ENCODE measurements at regions not wholly inside any gene's neighbourhood (a gene's known extent, or its start where the extent isn't known, plus 50 kb on each side); places are given as distances from the start of the nearest gene placed in this dataset.
A peak's percentile ranks its signal among the peaks of the same experiment; 100 is the strongest.

DNA sequence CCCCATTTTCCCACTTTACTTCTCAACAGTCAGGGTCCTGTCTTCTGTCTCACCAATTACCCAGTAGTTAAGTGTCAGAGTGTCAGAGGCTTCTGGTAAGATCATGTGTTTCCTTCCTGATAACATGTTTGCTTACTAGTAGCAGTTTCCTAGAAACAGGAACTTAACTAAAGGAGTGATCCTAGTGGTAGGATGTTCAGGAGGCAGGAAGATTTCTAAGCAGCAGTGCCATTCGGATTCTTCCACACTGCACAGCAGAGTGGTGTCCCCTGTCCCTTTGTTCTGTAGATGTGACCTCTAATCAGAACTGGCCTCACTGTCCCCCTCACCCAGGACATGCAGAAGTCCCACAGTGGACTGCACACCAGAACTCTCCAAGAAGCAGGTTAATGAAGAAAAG, 221.8 kb upstream of the OSR1 start:
- 29% methylated on average over 1 of the region's 1 CpG for WGBS (ENCODE audit: insufficient coverage, low coverage, low lambda C conversion rate, missing lambda C conversion rate)
- H3K36me3 ChIP-seq, result no peaks in the 10 kb centered on the region
- H3K27ac ChIP-seq, result no peak overlapping the region
- no peak for TF ChIP-seq POLR2A (IDR thresholded peaks at IDR 0.05)
- TF ChIP-seq, protein P1, sequence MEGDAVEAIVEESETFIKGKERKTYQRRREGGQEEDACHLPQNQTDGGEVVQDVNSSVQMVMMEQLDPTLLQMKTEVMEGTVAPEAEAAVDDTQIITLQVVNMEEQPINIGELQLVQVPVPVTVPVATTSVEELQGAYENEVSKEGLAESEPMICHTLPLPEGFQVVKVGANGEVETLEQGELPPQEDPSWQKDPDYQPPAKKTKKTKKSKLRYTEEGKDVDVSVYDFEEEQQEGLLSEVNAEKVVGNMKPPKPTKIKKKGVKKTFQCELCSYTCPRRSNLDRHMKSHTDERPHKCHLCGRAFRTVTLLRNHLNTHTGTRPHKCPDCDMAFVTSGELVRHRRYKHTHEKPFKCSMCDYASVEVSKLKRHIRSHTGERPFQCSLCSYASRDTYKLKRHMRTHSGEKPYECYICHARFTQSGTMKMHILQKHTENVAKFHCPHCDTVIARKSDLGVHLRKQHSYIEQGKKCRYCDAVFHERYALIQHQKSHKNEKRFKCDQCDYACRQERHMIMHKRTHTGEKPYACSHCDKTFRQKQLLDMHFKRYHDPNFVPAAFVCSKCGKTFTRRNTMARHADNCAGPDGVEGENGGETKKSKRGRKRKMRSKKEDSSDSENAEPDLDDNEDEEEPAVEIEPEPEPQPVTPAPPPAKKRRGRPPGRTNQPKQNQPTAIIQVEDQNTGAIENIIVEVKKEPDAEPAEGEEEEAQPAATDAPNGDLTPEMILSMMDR (IDR thresholded peaks at IDR 0.05), result no peak
- intact Hi-C loops (cut with DNase I), result no loop called here
- DNase-seq, result no peak
- ATAC-seq, result peak in 2 of 4 donors; percentile 23 to 37
- no peak overlapping the region for H3K4me3 ChIP-seq
- H3K27me3 ChIP-seq, result no peaks in the 10 kb centered on the region
- H3K9me3 ChIP-seq, result no peaks in the 10 kb centered on the region
- H3K4me1 ChIP-seq, result no peaks in the 10 kb centered on the region

DNA sequence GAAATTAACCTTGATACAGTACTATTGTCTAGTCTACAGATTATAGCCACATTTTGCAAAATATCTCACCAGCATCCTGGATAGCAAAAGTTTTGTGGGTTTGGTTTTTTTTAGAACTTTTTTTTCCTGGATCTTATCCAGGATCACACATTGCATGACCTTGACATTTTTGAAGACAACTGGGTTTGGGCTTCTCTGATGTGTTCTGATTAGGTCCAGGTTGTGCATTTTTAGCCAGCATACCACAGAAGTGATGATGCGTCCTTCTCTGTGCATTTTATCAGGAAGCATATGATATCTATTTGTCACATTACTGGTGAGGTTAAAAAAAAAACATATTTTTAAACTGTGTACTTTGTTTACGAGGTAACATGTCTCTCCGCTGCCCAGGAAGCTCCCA, 221.0 kb upstream of the OSR1 start:
- no peaks in the 10 kb centered on the region for H3K36me3 ChIP-seq
- no peak overlapping the region for H3K27ac ChIP-seq
- ATAC-seq, result no peak
- intact Hi-C loops (cut with DNase I), result no loop called here
- no peak overlapping the region for H3K4me3 ChIP-seq
- no peaks in the 10 kb centered on the region for H3K27me3 ChIP-seq
- no peaks in the 10 kb centered on the region for H3K4me1 ChIP-seq
- H3K9me3 ChIP-seq, result no peaks in the 10 kb centered on the region
- DNase-seq, result no peak
- 52% methylated on average over 3 of the region's 3 CpGs for WGBS (ENCODE audit: insufficient coverage, low coverage, low lambda C conversion rate, missing lambda C conversion rate)
- no peak for TF ChIP-seq POLR2A (IDR thresholded peaks at IDR 0.05)

DNA sequence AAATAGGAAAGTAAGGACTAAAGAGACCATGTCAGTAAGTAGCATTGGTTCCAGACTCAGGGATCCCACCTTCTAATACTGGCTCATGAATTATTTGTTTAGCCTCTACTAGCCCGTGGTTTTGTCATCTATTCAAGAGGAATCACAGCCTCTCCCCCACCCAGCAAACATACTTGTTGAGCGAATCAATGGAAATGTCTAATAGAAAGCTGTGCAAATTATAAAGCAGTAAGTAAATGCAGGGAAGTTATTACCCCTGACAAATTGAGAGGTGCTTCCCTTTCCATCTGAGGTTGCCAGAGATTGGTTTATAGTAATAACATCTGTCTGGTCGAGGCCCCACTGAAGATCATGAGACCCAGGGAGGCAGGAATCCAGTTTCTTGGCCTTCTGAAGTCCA, 219.3 kb upstream of the OSR1 start:
- H3K4me1 ChIP-seq, result no peaks in the 10 kb centered on the region
- TF ChIP-seq, protein P1 (IDR thresholded peaks at IDR 0.05), result no peak
- no peak for TF ChIP-seq POLR2A (IDR thresholded peaks at IDR 0.05)
- WGBS (ENCODE audit: insufficient coverage, low coverage, low lambda C conversion rate, missing lambda C conversion rate), result 56% methylated on average over 3 of the region's 3 CpGs
- no peaks in the 10 kb centered on the region for H3K27me3 ChIP-seq
- no peaks in the 10 kb centered on the region for H3K36me3 ChIP-seq
- H3K4me3 ChIP-seq, result no peak overlapping the region
- ATAC-seq (no peak), DNase-seq (no peak)
- intact Hi-C loops (cut with DNase I), result no loop called here
- H3K27ac ChIP-seq, result no peak overlapping the region
- no peaks in the 10 kb centered on the region for H3K9me3 ChIP-seq

DNA sequence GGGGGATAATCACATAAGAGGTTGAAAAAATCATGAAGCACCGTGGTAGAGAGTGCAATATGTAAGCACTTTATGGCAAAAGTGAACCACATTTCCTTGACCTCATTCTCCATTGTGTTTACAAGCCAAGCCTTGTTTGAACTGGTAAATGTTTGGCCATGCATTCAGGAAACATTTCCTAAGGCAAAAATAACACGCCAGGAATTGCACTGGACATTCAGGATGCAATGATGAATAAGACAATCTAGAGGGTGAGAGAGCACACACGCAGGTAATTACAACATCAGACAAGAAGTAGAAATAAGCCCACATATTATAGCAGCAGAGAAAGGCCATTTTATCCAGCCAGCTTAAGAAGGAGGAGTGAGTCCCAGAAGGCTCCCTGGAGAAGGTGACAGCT, 218.0 kb upstream of the OSR1 start:
- WGBS (ENCODE audit: insufficient coverage, low coverage, low lambda C conversion rate, missing lambda C conversion rate), result 44% methylated on average over 3 of the region's 3 CpGs
- no peak for DNase-seq
- Histone ChIP-seq H3K9me3 (no peaks in the 10 kb centered on the region), H3K4me1 (no peaks in the 10 kb centered on the region), H3K4me3 (no peak overlapping the region), H3K27ac (no peak overlapping the region), H3K36me3 (no peaks in the 10 kb centered on the region), H3K27me3 (no peaks in the 10 kb centered on the region)
- no peak for TF ChIP-seq POLR2A (IDR thresholded peaks at IDR 0.05)
- TF ChIP-seq, protein P1 (IDR thresholded peaks at IDR 0.05), result no peak
- peak in 1 of 4 donors; percentile 34 for ATAC-seq
- intact Hi-C loops (cut with DNase I), result no loop called here

DNA sequence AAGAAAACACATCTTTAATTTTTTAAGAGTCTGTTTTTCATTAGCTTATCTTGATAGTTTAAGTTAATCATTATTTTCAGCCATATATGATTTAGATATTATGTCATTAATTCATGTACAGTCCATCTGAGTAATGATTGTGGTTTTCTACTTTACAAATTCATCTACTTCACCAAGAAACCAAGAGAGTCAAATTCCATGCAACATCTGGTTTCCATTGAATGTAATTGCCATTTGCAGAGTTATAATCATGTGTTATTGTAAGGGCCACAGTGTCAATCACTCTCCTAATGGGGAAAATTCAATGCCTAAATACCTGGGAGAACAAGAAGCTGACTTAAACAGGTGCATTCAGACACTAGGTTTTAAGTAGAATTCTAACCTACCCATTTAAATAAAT, 217.2 kb upstream of the OSR1 start:
- H3K27me3 ChIP-seq, result no peaks in the 10 kb centered on the region
- no peak overlapping the region for H3K27ac ChIP-seq
- no peak overlapping the region for H3K4me3 ChIP-seq
- H3K36me3 ChIP-seq, result no peaks in the 10 kb centered on the region
- DNase-seq, result no peak
- H3K4me1 ChIP-seq, result no peaks in the 10 kb centered on the region
- TF ChIP-seq, protein P1 (IDR thresholded peaks at IDR 0.05), result no peak
- TF ChIP-seq POLR2A (IDR thresholded peaks at IDR 0.05), result no peak
- intact Hi-C loops (cut with DNase I), result no loop called here
- H3K9me3 ChIP-seq, result no peaks in the 10 kb centered on the region
- ATAC-seq, result no peak

Data from right lobe of liver (tissue), 6 donors.